DMS79 treated with DMSO at 0.1 percent for 48 hours (cell line): ENCODE measurements at regions not wholly inside any gene's neighbourhood (a gene's known extent, or its start where the extent isn't known, plus 50 kb on each side); places are given as distances from the start of the nearest gene placed in this dataset.

ENCODE experiments used
- DNase-seq: peaks from one replicate; lab custom pipeline; 2025; lab: John Stamatoyannopoulos, UW

DNA sequence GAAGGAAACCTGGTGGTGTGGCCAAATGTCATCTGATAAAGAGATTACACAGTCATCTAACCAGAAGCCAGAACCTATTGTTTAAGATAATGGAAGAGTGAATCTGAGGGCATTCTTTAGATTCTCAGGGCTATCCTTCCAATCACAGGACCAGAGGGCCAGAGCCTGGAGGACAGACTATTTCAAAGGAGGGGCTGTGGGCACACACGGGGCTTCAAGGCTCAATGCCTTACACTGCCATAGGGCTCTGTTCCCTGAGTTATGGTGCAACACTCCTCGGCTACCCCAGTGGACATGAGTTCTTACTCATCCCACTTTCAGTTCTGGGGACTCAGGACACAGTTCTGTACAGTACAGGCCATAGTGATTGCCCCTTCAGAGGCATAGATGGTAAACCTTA lies 343.9 kb upstream of the ALCAM start:
- no peak for DNase-seq

DNA sequence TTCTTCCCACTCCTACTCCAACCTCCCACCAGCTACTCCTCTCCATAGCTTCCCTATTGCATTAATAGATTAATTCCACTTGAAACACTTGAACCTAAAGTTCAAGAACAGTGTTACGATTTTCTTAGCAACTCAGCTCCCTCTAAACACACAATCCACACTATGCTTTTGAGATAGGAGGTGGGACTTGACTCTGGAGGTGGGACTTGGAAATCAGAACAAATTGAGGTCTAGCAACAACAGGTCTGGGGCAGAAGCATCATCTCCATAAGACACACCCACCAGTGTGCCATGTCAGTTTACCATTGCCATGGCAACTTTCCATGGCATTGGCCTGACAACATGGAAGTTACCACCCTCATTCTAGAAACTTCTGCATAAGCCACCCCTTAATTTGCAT lies 336.5 kb upstream of the ALCAM start:
- DNase-seq, result no peak

- DNase-seq, result no peak
These were observed 334.2 kb upstream of the ALCAM start for GRCh38 chr3:105032541-105032940.

GRCh38 chr3:105033081-105033480 lies 333.6 kb upstream of the ALCAM start:
- peak; percentile 14 for DNase-seq

DNA sequence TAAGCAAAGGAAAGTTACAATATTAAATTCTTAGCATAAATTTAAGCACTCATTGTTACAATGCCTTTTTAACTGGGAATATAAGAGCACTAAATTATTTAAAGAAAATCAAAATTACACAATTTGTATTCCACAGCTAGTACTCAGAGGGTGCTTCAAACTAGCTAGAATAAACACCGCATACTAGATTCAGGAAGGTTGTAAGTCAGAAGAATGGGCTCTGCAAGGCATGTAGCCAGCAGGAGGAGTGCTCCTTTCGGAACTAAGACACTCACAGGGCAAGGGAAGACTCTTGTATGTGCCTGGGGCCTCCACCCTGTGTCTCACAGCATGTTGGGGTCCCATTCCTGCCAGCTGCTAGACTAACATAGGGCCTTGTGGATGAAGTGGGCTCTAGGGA lies 327.7 kb upstream of the ALCAM start:
- DNase-seq, result no peak

DNA sequence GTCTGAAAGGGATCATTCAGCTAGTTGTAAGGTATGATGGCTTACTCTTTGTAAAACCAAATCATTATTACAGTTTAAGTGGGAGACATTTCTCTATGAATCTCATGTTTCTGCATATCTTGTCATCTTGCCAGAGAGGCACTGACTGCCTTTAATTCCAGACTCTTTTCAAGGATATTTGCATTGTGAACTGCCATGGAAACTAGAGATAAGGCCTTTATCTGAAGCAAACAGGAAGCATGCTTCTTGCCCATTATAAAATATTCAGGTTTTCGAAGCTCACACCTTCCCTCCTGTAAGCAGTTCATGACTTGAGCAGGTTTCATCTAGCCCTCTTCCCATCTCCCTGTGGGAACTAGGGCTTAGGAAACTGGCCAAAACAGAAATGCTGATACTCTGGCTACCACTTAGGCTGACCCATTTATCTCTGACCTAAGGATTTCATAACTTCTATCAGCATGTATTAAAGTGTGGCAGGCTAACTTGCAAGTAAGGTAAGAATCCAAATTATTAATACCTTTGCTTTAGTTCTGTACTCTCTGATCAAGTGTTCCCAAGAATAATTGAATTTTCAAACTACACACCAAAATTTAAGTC lies 326.6 kb upstream of the ALCAM start:
- DNase-seq, result no peak

DNA sequence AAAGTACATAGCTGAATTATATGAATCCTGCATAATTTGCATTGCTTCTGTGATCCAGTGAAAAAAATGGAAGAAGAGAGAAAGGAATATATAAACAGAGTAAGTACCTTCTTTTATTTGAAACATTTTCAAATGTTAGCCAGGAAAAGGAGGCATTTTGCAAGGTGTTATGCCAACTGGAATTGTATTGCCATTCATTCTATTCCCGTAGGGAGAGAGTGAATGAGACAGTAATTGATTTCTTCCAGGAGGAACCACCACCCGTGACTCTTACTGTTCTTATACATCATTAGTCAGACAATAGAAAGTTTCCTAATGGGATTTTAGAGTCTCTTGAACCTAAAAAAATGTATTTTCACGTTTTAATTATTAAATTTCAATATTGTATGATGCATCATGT lies 324.1 kb upstream of the ALCAM start:
- no peak for DNase-seq

GRCh38 chr3:105051111-105051510 lies 315.6 kb upstream of the ALCAM start:
- DNase-seq, result no peak

DNA sequence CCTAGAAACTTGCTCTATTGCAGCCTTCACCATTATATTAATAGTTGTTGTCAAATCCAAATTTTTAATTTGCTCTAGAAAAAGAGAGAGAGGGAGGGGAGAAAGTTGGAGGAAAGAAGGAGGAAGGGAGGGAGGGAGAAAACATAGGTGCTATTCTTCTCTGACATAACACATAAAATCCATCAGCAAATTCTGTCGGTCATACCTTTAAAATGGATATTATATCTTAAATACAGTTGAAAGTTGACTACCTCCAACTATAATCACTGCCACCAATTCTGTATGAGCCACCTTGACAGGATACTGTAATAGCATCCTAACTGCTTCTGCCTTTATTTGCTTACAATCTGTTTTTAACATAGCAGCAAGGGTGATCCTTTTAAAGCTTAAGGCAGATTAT lies 314.7 kb upstream of the ALCAM start:
- no peak for DNase-seq

- peak; percentile 37 for DNase-seq
These were observed 303.9 kb upstream of the ALCAM start for GRCh38 chr3:105062853-105063252.

DNA sequence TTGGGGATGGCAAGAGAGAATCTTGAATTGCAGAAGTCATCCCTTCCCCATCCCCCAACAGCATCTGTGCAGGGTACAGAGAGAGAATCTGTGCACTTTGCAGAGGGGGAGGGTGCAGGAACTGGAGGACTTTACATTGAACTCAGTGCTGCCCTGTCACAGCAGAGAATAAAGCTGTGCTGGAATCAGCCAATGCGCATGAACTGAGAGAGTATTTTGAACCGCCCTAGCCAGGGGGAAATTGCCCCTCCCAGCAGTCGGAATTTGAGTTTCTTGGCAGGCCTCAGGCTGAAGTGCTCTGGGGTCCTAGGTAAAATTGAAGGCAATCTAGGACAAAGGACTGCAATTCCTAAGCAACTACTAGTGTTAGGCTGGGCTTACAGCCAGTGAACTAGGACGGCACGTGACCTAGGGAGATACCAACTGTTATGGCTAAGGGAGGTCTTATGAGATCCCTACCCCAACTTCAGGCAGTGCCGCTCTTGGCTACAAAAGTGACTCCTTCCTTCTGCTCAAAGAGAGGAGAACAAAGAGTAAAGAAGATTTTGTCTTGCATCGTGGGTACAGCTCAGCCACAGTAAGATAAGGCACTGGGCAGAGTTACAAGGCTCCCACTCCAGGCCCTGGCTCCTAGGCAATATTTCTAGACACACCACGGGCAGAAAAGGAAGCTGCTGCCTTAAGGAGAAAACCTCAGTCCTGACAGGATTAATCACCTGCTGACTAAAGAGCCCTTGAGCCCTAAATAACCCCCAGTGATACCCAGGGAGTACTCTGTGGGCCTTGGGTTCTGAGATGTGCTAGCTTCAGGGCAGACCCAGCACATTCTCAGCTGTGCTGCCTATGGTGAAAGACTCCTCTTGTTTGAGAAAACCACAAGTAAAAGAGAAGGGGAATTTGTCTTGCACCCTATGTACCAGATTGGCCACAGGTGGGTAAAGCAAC lies 300.5 kb upstream of the ALCAM start:
- DNase-seq, result no peak

- no peak for DNase-seq
These were observed 299.3 kb upstream of the ALCAM start for GRCh38 chr3:105067361-105067760.

DNA sequence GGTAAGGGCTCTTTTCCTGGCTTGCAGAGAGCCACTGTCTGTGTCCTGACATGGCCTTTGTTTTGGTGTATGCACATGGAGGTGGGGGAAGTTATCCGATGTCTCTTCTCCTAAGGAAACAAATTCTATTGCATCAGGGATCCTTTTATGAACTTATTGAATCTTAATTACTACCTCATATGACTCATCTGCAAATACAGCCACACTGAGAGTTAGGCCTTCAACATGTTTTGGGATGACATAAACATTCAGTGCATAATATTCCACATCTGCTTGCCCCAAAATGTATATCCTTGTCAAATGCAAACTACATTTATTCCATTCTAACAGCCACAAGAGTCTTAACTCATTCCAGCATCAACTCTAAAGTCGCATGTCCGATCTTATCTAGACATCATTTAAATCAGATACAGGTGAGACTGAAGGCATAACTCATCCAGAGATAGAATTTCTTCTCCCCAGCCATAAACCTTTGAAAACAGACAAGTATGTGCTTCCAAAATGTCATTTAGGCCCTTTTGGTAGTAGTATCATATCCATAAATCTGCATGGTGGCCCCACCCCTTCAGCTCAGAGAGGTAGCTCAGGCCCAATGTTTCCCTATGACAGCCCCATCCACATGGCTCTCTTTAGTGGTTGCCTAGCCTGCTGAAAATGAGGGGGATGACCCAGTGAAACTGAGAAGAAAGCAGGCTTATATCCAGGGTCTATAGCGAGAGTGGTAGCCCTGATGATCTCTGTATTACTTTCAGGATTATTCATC lies 289.5 kb upstream of the ALCAM start:
- DNase-seq, result no peak

DNA sequence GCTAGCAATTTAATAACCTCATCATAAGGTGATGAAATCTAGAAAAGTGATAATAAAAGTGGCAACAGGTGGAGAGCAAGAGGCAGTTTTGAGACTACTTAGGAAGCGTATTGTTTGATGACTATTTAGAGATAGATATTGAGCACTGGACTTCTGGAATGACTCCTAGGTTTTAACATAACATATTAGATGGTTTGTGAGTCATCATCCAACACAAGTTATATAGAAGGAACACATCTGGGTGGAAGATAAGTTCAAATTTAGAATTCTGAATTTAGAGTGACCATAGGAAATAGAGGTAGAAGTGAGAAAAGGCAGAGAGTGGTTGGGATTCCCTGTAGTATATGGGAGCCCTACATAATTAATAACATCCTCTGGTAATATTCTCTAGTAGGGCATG lies 282.8 kb upstream of the ALCAM start:
- no peak for DNase-seq

DNA sequence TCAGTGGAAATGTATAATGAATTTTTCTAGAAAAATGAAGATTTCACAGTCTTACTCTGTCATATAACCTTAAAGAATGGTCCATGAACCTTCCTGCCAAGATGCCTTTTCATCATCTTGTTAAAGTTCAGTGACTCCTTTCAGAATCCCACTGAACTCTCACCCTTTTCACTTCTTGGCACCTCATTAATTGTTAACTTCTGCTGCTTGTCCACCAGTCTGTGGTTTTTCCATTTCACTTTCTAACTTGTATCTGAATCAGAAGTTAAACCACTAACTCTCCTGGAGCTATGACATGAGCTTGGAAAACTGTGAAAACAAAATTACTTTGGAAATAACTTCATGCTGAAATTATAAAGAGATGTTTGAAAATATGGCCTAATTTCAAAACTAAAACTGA lies 281.2 kb upstream of the ALCAM start:
- DNase-seq, result no peak

DNA sequence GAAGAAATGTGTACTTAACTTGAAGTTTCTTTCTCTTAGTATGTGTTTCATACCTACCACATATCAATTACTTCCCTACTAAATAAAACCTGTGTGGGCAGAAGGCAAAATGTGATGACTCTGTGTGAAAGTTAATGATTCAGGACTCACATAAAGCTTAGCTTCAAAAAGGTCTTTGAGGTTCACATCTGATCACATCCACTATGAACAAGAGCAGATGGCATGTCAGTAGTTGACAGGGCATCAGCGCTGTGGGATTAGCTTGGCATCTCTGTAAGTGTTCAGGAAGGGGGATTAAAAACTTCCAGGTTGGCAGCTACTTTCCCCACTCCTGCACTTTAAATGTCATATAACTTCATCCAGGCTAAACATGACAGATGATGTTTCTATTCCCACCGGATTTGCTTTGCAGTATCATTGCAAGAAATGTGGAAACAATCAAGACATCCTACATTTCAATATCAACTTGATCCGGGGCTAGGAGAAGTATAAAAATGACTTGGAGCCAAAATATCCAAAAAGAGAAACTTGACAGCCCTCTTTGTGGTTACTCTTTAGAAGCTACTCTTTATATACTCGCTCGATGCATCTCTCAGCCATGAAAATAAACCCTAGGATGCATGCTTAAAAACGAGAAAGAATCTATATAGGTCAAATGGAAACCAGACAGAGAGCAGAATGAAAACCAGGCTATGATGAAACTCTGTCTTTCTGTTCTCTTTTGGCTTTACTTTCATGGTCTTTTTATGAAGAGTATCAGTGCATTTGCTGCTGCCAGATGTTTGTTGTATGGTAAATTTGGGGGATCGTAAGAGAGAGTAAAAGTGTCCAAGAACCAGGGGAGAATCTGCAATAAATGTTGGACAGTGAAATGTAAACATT lies 273.1 kb upstream of the ALCAM start:
- DNase-seq, result no peak

DNA sequence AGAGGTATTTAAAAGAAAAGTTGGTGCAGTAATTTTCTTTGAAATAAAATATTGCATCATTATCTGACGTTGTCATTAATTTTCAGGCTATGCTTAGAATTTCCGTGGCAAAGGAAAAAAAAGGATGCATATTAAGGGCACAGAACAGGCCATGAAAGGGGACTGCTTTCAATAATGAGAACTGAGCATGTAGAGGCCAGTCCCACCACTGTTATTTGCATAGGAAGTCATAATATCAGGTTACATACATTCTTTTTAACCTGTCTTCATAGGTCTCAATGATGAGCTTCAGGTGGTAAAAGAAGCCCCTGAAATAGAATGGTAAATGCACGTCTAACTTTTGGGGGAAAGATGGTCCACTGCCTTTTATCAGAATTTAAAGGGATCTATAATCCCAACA lies 272.1 kb upstream of the ALCAM start:
- DNase-seq, result no peak

DNA sequence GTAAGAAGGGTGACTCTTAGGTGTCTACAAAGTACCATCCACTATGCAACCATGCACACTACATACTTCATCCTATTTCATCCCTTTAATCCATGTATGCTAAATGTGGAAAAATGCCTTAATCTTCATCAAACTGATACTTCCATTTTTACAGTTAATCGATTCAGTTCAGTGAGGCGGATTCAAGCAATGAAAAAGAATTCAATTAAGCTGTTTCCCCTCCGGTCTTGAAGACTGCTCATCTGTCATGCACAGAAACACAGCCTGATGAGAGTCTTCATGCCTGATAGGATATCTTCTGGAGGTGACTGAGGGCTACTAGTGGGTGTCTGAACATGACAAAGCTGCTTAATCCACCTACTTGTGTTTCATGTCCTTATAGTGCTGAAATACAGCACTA lies 270.6 kb upstream of the ALCAM start:
- no peak for DNase-seq

- no peak for DNase-seq
These were observed 265.1 kb upstream of the ALCAM start for GRCh38 chr3:105101603-105102002.

GRCh38 chr3:105103139-105103538 lies 263.6 kb upstream of the ALCAM start:
- DNase-seq, result no peak

GRCh38 chr3:105108823-105109222 lies 257.9 kb upstream of the ALCAM start:
- no peak for DNase-seq

DNA sequence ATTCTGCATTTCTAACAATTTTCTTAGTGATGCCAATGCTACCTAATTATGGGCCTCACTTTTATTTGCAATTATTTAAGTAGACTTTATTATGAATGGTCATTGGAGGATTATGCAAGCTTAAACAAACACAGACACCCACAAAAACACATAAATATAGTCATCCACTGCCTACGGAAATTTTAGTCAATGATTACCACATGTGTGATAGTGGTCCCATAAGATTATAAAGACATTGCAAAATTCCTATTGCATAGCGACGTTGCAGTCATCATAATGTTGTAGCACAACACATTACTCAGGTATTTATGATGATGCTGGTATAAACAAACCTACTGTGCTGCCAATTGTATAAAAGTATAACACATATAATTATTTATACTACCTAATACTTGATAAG lies 247.8 kb upstream of the ALCAM start:
- no peak for DNase-seq
